K562 (cell line): ENCODE measurements at regions not wholly inside any gene's neighbourhood (a gene's known extent, or its start where the extent isn't known, plus 50 kb on each side); places are given as distances from the start of the nearest gene placed in this dataset.

Source experiments
- ATAC-seq: fragments of 200-7000 bp; cut with Tn5 transposase; 3 replicates; pipeline ENCODE4 v1.9.1; 2020; ENCODE audit warnings: moderate library complexity
- BruUV-seq: library from RNA; stranded (reverse); fragments of 400-500 nt; replicated peaks from 2 replicates; lab custom pipeline; 2021; lab: Mats Ljungman, UMichigan
- CTCF ChIA-PET: fragments of 300-600 bp; formaldehyde crosslinking; extraction: SDS; loops from one replicate; lab custom pipeline; 2021; ENCODE audit warnings: low intra/inter-chr PET ratio; lab: Yijun Ruan, JAX
- POLR2A ChIA-PET: fragments of 300-600, 350-650 bp; sonication (Branson Sonifier 250); formaldehyde crosslinking; extraction: SDS; loops from one replicate; lab custom pipeline; 2021; ENCODE audit warnings: antibody characterized with exemption, inconsistent platforms; lab: Yijun Ruan, JAX
- DNase-seq, 4 experiments: peaks; one replicate each; pipeline versions ENCODE4 v3.0.0 to v3.0.0-alpha.2; 2011 to 2018; ENCODE audit warnings: low spot score in 3 of 4, mixed read lengths in 3 of 4; ENCODE audit errors: extremely low read depth in 1 of 4
- FAIRE-seq: peaks from 2 replicates; lab custom pipeline; 2011; peaks lifted over from hg19 to GRCh38; lab: Jason Lieb, UNC
- H2AFZ ChIP-seq: 2 replicates; pipeline ENCODE4 v1.6.0; 2011; ENCODE audit warnings: low read depth, low read length, control low read depth, inconsistent platforms
- H3K27ac ChIP-seq: fragments of 200-600 bp; 3 replicates; pipeline ENCODE4 v1.8.0; 2011; ENCODE audit warnings: low read depth, mild to moderate bottlenecking, control low read depth, inconsistent platforms, low read length, moderate library complexity, mixed read lengths; ENCODE audit errors: extremely low read depth
- H3K27me3 ChIP-seq, 2 experiments: fragments of 300-600 bp in 1 of 2; 2 replicates in 1 of 2; 3 replicates in 1 of 2; pipeline versions ENCODE4 v1.6.0 to v1.8.0; 2011; ENCODE audit warnings: inconsistent platforms in 2 of 2, low read length in 2 of 2, mild to moderate bottlenecking in 1 of 2, mixed read lengths in 1 of 2, moderate library complexity in 1 of 2; ENCODE audit not compliant: control insufficient read depth in 2 of 2, insufficient read depth in 2 of 2
- H3K36me3 ChIP-seq: fragments of 300-600 bp; 3 replicates; pipeline ENCODE4 v1.8.0; 2011; ENCODE audit warnings: mild to moderate bottlenecking, low read length, inconsistent platforms; ENCODE audit not compliant: control insufficient read depth, insufficient read depth
- H3K4me1 ChIP-seq, 2 experiments: fragments of 200-600 bp in 1 of 2; replicated peaks in 1 of 2; 2 replicates in 1 of 2; 3 replicates in 1 of 2; pipeline versions ENCODE4 v1.5.1 to v1.8.0; 2011; ENCODE audit warnings: inconsistent platforms in 2 of 2, low read length in 2 of 2, mild to moderate bottlenecking in 1 of 2, mixed read lengths in 1 of 2, moderate library complexity in 1 of 2; ENCODE audit not compliant: control insufficient read depth in 2 of 2, insufficient read depth in 2 of 2
- H3K4me2 ChIP-seq: 2 replicates; pipeline ENCODE4 v1.6.1; 2011; ENCODE audit warnings: low read length, control low read depth, inconsistent platforms, mixed read lengths; ENCODE audit not compliant: insufficient read depth
- H3K4me3 ChIP-seq: fragments of 200-600 bp; sonication (generic), shearing (Covaris generic); 2 replicates; pipeline ENCODE4 v1.5.1; 2016; ENCODE audit warnings: control low read depth, inconsistent platforms
- H3K79me2 ChIP-seq: fragments of 200-600 bp; 3 replicates; pipeline ENCODE4 v1.8.0; 2011; ENCODE audit warnings: low read length, inconsistent platforms; ENCODE audit not compliant: control insufficient read depth, insufficient read depth
- H3K9ac ChIP-seq, 2 experiments: 2 replicates each; pipeline versions ENCODE4 v1.6.0 to v1.6.1; 2011; ENCODE audit warnings: low read depth in 2 of 2, low read length in 2 of 2, control low read depth in 1 of 2, inconsistent platforms in 1 of 2, mild to moderate bottlenecking in 1 of 2, mixed read lengths in 1 of 2; ENCODE audit not compliant: insufficient read depth in 1 of 2
- H3K9me1 ChIP-seq: one replicate; pipeline ENCODE4 v1.6.0; 2011; ENCODE audit warnings: inconsistent platforms, mild to moderate bottlenecking, low read length, moderate library complexity; ENCODE audit not compliant: control insufficient read depth, insufficient read depth
- H3K9me3 ChIP-seq: replicated peaks from 2 replicates; pipeline ENCODE4 v1.5.1; 2011; ENCODE audit warnings: low read depth, low read length, inconsistent platforms; ENCODE audit not compliant: control insufficient read depth, insufficient read depth
- H4K20me1 ChIP-seq: replicated peaks from 2 replicates; pipeline ENCODE4 v1.6.1; 2011; ENCODE audit warnings: low read length, inconsistent platforms, mixed read lengths; ENCODE audit not compliant: control insufficient read depth, insufficient read depth
- ARNT ChIP-seq, 2 experiments: fragments of 450-650 bp; IDR thresholded peaks; 2 replicates each; pipeline ENCODE4 v1.6.1; 2016; ENCODE audit warnings: mild to moderate bottlenecking in 1 of 2
- DNMT1 ChIP-seq: fragments of 450-650 bp; IDR thresholded peaks from 2 replicates; pipeline ENCODE4 v1.6.1; 2016; ENCODE audit warnings: antibody characterized with exemption, mild to moderate bottlenecking
- GABPB2 ChIP-seq: fragments of 250-450 bp; sonication (Bioruptor Pico); conservative IDR thresholded peaks from 2 replicates; pipeline ENCODE4 v1.5.1; 2021; ENCODE audit warnings: mild to moderate bottlenecking
- HNRNPUL1 ChIP-seq: fragments of 200-400 bp; formaldehyde crosslinking; IDR thresholded peaks from 2 replicates; pipeline ENCODE4 v1.6.1; 2017; ENCODE audit warnings: low read length
- HOXB6 ChIP-seq: fragments of 250-450 bp; sonication (Bioruptor Pico); IDR thresholded peaks from 2 replicates; pipeline ENCODE4 v1.5.1; 2022; ENCODE audit warnings: mild to moderate bottlenecking, borderline replicate concordance
- KHSRP ChIP-seq: fragments of 450-650 bp; IDR thresholded peaks from 2 replicates; pipeline ENCODE4 v1.6.1; 2017
- PPARD ChIP-seq: fragments of 250-450 bp; sonication (Bioruptor Pico); IDR thresholded peaks from 2 replicates; pipeline ENCODE4 v1.8.0; 2022; ENCODE audit warnings: inconsistent platforms, mild to moderate bottlenecking, moderate library complexity
- SIN3B ChIP-seq: fragments of 450-650 bp; IDR thresholded peaks from 2 replicates; pipeline ENCODE4 v1.6.1; 2017; ENCODE audit warnings: low read depth, mild to moderate bottlenecking, moderate library complexity
- SLC30A9 ChIP-seq: fragments of 250-450 bp; sonication (Bioruptor Pico); IDR thresholded peaks from 2 replicates; pipeline ENCODE4 v1.8.0; 2022; ENCODE audit warnings: mild to moderate bottlenecking, moderate library complexity
- SRSF9 ChIP-seq: fragments of 200-400 bp; formaldehyde crosslinking; IDR thresholded peaks from 2 replicates; pipeline ENCODE4 v1.6.1; 2017; ENCODE audit warnings: low read depth, low read length, borderline replicate concordance
- TEAD2 ChIP-seq: fragments of 450-650 bp; IDR thresholded peaks from 2 replicates; pipeline ENCODE4 v1.6.1; 2016; ENCODE audit warnings: missing genetic modification characterization, control low read depth, missing compliant biosample characterization
- TRIM24 ChIP-seq, 2 experiments: fragments of 450-650 bp; IDR thresholded peaks; 2 replicates each; pipeline ENCODE4 v1.6.1; 2016
- ZBTB8A ChIP-seq: fragments of 450-650 bp; IDR thresholded peaks from 2 replicates; pipeline ENCODE4 v1.6.1; 2018; ENCODE audit warnings: mild to moderate bottlenecking, moderate library complexity; ENCODE audit not compliant: partially characterized antibody
- ZNF280B ChIP-seq: fragments of 250-450 bp; sonication (Bioruptor Pico); IDR thresholded peaks from 2 replicates; pipeline ENCODE4 v1.5.1; 2021; ENCODE audit warnings: mild to moderate bottlenecking
- ZNF57 ChIP-seq: fragments of 450-650 bp; formaldehyde crosslinking; IDR thresholded peaks from 2 replicates; pipeline ENCODE4 v1.4.0; 2020; ENCODE audit warnings: mild to moderate bottlenecking, moderate library complexity
- ZNF586 ChIP-seq: fragments of 450-650 bp; formaldehyde crosslinking; conservative IDR thresholded peaks from 2 replicates; pipeline ENCODE4 v1.4.0; 2020; ENCODE audit warnings: mild to moderate bottlenecking, moderate library complexity
- ZNF785 ChIP-seq: fragments of 250-450 bp; sonication (Bioruptor Pico); IDR thresholded peaks from 2 replicates; pipeline ENCODE4 v1.4.0; 2020; ENCODE audit warnings: mild to moderate bottlenecking
- in situ Hi-C: fragments of 300-500 bp; cut with MboI; formaldehyde crosslinking; loops from 4 replicates; pipeline ENCODE4 v1.15.0; 2018; ENCODE audit warnings: inconsistent platforms, mixed read lengths
- intact Hi-C: fragments of 100-400 bp; cut with micrococcal nuclease; formaldehyde crosslinking; loops from 2 replicates; pipeline ENCODE4 v1.14.2; 2022
- TF ChIP-seq, protein P1 (sequence below): fragments of 450-650 bp; IDR thresholded peaks from one replicate; pipeline ENCODE4 v1.6.1; 2018; ENCODE audit warnings: mild to moderate bottlenecking, moderate library complexity; ENCODE audit not compliant: partially characterized antibody

- Histone ChIP-seq H3K9me1 (no peaks in the 10 kb centered on the region), H3K9me3 (no peaks in the 10 kb centered on the region), H3K27ac (no peak overlapping the region), H3K4me2 (no peak overlapping the region), H3K36me3 (no peaks in the 10 kb centered on the region), H3K4me1 (no peaks in the 10 kb centered on the region), H3K9ac (no peak overlapping the region), H4K20me1 (no peaks in the 10 kb centered on the region), H3K27me3 (no peaks in the 10 kb centered on the region), H3K4me3 (no peak overlapping the region), H2AFZ (no peak overlapping the region), H3K79me2 (no peaks in the 10 kb centered on the region)
- no peak for TF ChIP-seq KHSRP
- no peak for TF ChIP-seq ZNF280B (CRISPR knock-in tag)
- no peak for TF ChIP-seq DNMT1
- no peak for TF ChIP-seq SIN3B
- TF ChIP-seq HNRNPUL1, result no peak
- no peak for TF ChIP-seq ZNF586 (CRISPR knock-in tag)
- TF ChIP-seq SLC30A9, result no peak
- TF ChIP-seq ZNF785 (CRISPR knock-in tag), result no peak
- no peak for TF ChIP-seq ARNT (IDR thresholded peaks at IDR 0.05)
- TF ChIP-seq, protein P1, sequence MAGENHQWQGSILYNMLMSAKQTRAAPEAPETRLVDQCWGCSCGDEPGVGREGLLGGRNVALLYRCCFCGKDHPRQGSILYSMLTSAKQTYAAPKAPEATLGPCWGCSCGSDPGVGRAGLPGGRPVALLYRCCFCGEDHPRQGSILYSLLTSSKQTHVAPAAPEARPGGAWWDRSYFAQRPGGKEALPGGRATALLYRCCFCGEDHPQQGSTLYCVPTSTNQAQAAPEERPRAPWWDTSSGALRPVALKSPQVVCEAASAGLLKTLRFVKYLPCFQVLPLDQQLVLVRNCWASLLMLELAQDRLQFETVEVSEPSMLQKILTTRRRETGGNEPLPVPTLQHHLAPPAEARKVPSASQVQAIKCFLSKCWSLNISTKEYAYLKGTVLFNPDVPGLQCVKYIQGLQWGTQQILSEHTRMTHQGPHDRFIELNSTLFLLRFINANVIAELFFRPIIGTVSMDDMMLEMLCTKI, result no peak
- no peak for TF ChIP-seq TEAD2 (tag)
- TF ChIP-seq PPARD (CRISPR knock-in tag), result no peak
- TF ChIP-seq SRSF9, result no peak
- TF ChIP-seq ZBTB8A, result no peak
- TF ChIP-seq HOXB6 (CRISPR knock-in tag), result no peak
- TF ChIP-seq TRIM24 (IDR thresholded peaks at IDR 0.05), result no peak
- TF ChIP-seq ZNF57, result no peak
- TF ChIP-seq GABPB2 (CRISPR knock-in tag), result no peak
- CTCF ChIA-PET, result no interaction called here
- BruUV-seq, result no TSS peak
- in situ Hi-C loops (no loop called here), intact Hi-C loops (no loop called here)
- no peak for ATAC-seq
- POLR2A ChIA-PET, result no interaction called here
- DNase-seq, result no peak
- FAIRE-seq, result no peak
Observed at GRCh38 chr5:45189042-45189441, 380.3 kb downstream of the MRPS30 start.
